HEK293 (cell line): ENCODE measurements at regions not wholly inside any gene's neighbourhood (a gene's known extent, or its start where the extent isn't known, plus 50 kb on each side); places are given as distances from the start of the nearest gene placed in this dataset.

ENCODE experiments used
- CTCF ChIP-seq: fragments of 450-650 bp; formaldehyde crosslinking; IDR thresholded peaks from 2 replicates; pipeline ENCODE4 v1.5.1; 2016; ENCODE audit warnings: missing biosample characterization, missing genetic modification characterization
- KLF16 ChIP-seq: fragments of 450-650 bp; formaldehyde crosslinking; IDR thresholded peaks from 2 replicates; pipeline ENCODE4 v1.5.1; 2017; ENCODE audit warnings: missing biosample characterization, missing genetic modification characterization
- ZBTB26 ChIP-seq: fragments of 450-650 bp; formaldehyde crosslinking; optimal IDR thresholded peaks from 2 replicates; pipeline ENCODE3; 2016; ENCODE audit warnings: missing biosample characterization, mild to moderate bottlenecking, missing genetic modification characterization
- ZNF10 ChIP-seq: fragments of 450-650 bp; formaldehyde crosslinking; IDR thresholded peaks from 2 replicates; pipeline ENCODE4 v1.5.1; 2017; ENCODE audit warnings: missing biosample characterization, missing genetic modification characterization
- ZNF169 ChIP-seq: fragments of 450-650 bp; formaldehyde crosslinking; IDR thresholded peaks from 2 replicates; pipeline ENCODE4 v1.5.1; 2016; ENCODE audit warnings: missing biosample characterization, missing genetic modification characterization
- ZNF521 ChIP-seq: fragments of 450-650 bp; formaldehyde crosslinking; IDR thresholded peaks from 2 replicates; pipeline ENCODE4 v1.5.1; 2017; ENCODE audit warnings: missing biosample characterization, mild to moderate bottlenecking, missing genetic modification characterization
- ZNF747 ChIP-seq: fragments of 450-650 bp; formaldehyde crosslinking; IDR thresholded peaks from 2 replicates; pipeline ENCODE4 v1.5.1; 2016; ENCODE audit warnings: missing biosample characterization, missing genetic modification characterization
- ZNF777 ChIP-seq: fragments of 450-650 bp; formaldehyde crosslinking; IDR thresholded peaks from 2 replicates; pipeline ENCODE4 v1.5.1; 2017; ENCODE audit warnings: missing biosample characterization, missing genetic modification characterization, borderline replicate concordance
- ZSCAN5A ChIP-seq: fragments of 450-650 bp; formaldehyde crosslinking; IDR thresholded peaks from 2 replicates; pipeline ENCODE4 v1.5.1; 2016; ENCODE audit warnings: missing biosample characterization, missing genetic modification characterization

GRCh38 chr4:177512646-177513045, 70.4 kb upstream of the AGA start:
- TF ChIP-seq KLF16 (tag by site-specific recombination) (no peak), CTCF (tag by site-specific recombination) (no peak), ZNF747 (tag by site-specific recombination) (no peak), ZNF169 (no peak), ZNF10 (tag by site-specific recombination) (no peak), ZSCAN5A (tag by site-specific recombination) (no peak), ZBTB26 (tag by site-specific recombination) (no peak), ZNF777 (tag by site-specific recombination) (no peak), ZNF521 (tag by site-specific recombination) (no peak)
